GM12875 (cell line): ENCODE measurements at regions not wholly inside any gene's neighbourhood (a gene's known extent, or its start where the extent isn't known, plus 50 kb on each side); places are given as distances from the start of the nearest gene placed in this dataset.

Experiments
- H3K4me3 ChIP-seq: one replicate; pipeline ENCODE4 v1.5.1; 2011; ENCODE audit warnings: low read depth, low read length, control low read depth
- TF ChIP-seq, protein P1 (sequence below): IDR thresholded peaks from 2 replicates; pipeline ENCODE4 v1.5.1; 2011; ENCODE audit warnings: low read depth, mild to moderate bottlenecking, control low read depth, inconsistent platforms, low read length, moderate library complexity, borderline replicate concordance; ENCODE audit not compliant: insufficient read depth

DNA sequence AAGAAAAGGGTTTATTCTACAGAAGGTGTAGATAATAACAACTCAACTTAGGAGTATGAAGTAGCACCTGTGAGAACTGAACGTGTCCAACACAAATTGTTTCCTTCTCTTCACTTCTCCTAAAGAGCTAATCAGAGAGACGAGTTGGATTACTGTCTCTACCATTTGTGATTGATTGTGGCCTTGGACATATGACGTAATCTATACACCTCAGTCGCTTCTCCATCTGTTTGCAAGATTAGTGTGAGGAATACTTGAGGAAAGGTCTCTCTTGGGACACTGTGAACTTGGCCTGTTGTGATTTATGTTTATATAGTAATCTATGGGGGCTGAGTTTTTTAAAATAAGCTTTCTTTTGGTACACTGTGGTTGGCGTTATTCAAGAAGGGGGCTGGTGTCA, 182.0 kb downstream of the ZNF330 start:
- TF ChIP-seq, protein P1, sequence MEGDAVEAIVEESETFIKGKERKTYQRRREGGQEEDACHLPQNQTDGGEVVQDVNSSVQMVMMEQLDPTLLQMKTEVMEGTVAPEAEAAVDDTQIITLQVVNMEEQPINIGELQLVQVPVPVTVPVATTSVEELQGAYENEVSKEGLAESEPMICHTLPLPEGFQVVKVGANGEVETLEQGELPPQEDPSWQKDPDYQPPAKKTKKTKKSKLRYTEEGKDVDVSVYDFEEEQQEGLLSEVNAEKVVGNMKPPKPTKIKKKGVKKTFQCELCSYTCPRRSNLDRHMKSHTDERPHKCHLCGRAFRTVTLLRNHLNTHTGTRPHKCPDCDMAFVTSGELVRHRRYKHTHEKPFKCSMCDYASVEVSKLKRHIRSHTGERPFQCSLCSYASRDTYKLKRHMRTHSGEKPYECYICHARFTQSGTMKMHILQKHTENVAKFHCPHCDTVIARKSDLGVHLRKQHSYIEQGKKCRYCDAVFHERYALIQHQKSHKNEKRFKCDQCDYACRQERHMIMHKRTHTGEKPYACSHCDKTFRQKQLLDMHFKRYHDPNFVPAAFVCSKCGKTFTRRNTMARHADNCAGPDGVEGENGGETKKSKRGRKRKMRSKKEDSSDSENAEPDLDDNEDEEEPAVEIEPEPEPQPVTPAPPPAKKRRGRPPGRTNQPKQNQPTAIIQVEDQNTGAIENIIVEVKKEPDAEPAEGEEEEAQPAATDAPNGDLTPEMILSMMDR: no peak
- H3K4me3 ChIP-seq: no peak overlapping the region

DNA sequence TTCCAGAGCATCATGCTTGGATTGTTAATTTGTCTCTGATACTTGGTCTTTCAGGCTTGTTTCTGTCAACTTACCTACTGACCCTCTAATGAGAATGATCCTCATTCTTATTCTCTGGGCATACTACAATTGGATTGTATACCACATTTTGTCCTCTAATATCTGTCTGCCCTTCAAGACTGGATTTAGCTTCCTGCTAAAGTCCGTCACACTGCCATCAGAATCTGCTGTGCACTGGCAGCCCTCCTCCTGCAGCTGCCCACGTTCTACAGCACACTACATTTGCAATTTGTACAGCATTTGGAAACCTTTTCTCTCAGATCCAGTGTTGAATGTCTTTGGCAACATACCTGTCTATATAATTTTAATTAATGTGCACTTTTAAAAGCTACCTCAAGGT, 183.1 kb downstream of the ZNF330 start:
- TF ChIP-seq, protein P1: no peak
- no peak overlapping the region for H3K4me3 ChIP-seq

DNA sequence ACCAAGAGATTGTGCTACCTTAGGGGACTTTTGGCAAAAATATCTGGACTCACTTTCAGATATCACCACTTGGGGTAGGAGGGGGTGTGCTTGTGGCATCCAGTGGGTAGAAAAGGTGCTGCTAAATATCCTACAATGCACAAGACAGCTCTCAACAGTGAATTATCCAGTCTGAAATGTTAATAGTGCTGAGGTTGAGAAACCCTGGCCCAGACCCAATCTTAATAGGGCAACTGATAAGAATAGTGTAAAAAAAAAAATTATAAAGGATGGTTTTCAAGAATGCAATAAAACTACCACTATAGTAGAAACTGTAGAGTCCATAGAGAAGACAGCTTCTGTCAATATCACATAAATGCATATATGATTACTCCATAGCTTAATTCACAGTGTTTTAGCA, 185.5 kb downstream of the ZNF330 start:
- TF ChIP-seq, protein P1: no peak
- no peak overlapping the region for H3K4me3 ChIP-seq

DNA sequence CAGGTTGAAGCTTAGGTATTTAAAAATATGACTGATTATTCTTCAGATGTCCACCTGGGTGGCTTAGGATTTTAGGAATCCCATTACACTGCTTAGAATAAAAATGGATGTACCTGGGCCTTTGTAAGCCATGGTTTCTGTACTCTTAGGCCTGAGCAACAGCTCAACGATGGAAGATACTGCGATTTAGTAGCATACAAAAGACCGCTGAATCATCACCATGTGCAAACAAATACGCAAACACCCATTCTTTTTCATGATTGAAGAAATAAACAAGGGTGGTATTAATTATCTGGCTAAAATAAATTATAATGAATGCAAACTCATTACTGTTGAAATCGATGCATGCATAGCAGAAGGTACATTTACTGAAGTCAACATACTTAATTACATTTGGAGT, 188.9 kb downstream of the ZNF330 start:
- no peak overlapping the region for H3K4me3 ChIP-seq
- TF ChIP-seq, protein P1: no peak

DNA sequence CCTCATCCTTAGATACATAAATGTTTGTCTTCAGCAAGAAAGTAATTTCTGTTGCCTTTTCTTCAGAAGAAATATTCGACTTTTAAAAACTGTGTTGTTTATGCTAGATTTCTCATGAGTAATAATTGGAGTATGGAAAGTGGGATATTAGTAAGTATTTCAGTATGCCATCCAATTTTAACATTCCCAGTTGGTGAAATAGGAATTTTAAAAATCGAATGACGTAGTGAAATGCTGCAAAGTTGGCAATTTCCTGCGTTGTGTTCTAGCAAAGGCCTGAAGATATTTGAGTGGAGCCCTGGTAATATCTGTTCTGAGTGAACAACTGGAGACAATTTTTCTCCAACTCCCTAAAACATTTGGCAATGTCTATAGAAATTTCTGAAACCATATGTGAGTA, 190.1 kb downstream of the ZNF330 start:
- TF ChIP-seq, protein P1: no peak

DNA sequence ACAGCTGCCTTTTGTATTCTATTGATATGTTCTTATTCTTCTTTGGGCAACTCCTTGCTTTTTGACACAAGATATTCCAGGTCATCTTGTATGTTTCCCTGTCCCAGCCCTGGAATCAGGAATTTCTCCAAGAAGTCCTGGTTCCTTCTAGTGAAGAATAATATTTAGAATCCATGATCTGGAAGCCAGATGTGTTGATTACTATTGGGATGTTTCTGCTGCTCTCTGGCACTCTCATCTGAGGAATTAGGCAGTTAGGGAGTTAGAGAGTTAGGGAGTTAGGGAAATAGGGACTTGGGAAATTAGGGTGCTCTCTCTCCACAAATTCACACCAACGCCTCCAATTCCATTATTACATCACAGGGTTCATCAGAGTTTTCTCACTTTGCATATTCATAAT, 191.2 kb downstream of the ZNF330 start:
- no peak overlapping the region for H3K4me3 ChIP-seq
- TF ChIP-seq, protein P1: no peak

More for the DNA sequence above, 190.1 kb downstream of the ZNF330 start:
- no peak overlapping the region for H3K4me3 ChIP-seq

DNA sequence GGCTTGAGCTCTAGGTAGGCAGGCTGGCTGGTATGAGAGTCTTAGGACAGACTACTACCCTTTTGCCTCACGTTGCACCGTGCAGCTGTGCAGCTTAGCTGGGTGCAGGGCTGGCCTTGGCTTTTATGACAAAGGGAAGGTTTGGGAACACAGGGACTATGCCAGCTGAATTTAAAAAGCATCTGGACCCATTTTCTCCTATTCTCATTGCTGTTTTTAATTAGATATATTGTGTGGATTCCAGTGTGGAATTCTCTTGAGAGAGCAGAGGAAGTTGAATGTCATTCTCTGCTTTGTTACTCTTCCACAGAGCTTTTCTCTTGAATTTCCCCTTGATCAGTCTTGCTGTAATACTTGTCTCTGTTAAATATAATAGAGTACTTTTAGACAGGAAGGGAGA, 192.7 kb downstream of the ZNF330 start:
- TF ChIP-seq, protein P1: no peak

More for the DNA sequence above, 192.7 kb downstream of the ZNF330 start:
- no peak overlapping the region for H3K4me3 ChIP-seq
